Testis (tissue), 2 donors: ENCODE measurements at regions not wholly inside any gene's neighbourhood (a gene's known extent, or its start where the extent isn't known, plus 50 kb on each side); places are given as distances from the start of the nearest gene placed in this dataset.

Experiments
- DNase-seq: peaks from one replicate; pipeline ENCODE4 v3.0.0-alpha.2; 2019
- H3K27ac ChIP-seq, 2 donors: fragments of 200-600 bp; sonication (generic); one replicate each; pipeline ENCODE4 v1.5.1; 2019
- H3K27me3 ChIP-seq: fragments of 200-600 bp; sonication (generic); one replicate; pipeline ENCODE4 v1.5.1; 2019
- H3K36me3 ChIP-seq: fragments of 200-600 bp; sonication (generic); one replicate; pipeline ENCODE4 v1.5.1; 2017; ENCODE audit warnings: low read depth; ENCODE audit errors: missing control alignments
- H3K4me1 ChIP-seq: fragments of 200-600 bp; sonication (generic); one replicate; pipeline ENCODE4 v1.5.1; 2019
- H3K4me3 ChIP-seq, 2 donors: fragments of 200-600 bp; sonication (generic); one replicate each; pipeline ENCODE4 v1.5.1; 2017 to 2019
- H3K9me3 ChIP-seq: fragments of 200-600 bp; sonication (generic); one replicate; pipeline ENCODE4 v1.5.1; 2017
- CTCF ChIP-seq, 3 experiments: fragments of 450-650 bp in 2 of 3; fragments of 200-600 bp in 1 of 3; sonication (generic) in 1 of 3; IDR thresholded peaks; one replicate each; pipeline ENCODE4 v1.5.1; 2016 to 2019; ENCODE audit warnings: antibody characterized with exemption in 3 of 3, mild to moderate bottlenecking in 2 of 3, moderate library complexity in 1 of 3
- POLR2A ChIP-seq: fragments of 450-650 bp; IDR thresholded peaks from one replicate; pipeline ENCODE4 v1.6.1; 2017; ENCODE audit warnings: antibody characterized with exemption, mild to moderate bottlenecking, moderate library complexity
- WGBS, 2 donors: methylation state at CpG; one replicate each; pipeline ENCODE4 v1.1.5; 2018; 5-methylcytosine and 5-hydroxymethylcytosine counted together
- intact Hi-C: fragments of 100-400 bp; cut with DNase I; formaldehyde crosslinking; loops from one replicate; pipeline ENCODE4 v1.15.1; 2023; ENCODE audit warnings: low total_unique reads

GRCh38 chr1:165010418-165011070, 346.0 kb downstream of the LMX1A start:
- H3K9me3 ChIP-seq: no peaks in the 10 kb centered on the region
- H3K27ac ChIP-seq: no peak overlapping the region
- no peak overlapping the region for H3K4me3 ChIP-seq
- no peaks in the 10 kb centered on the region for H3K4me1 ChIP-seq
- 56 to 57% methylated on average over 3 of the region's 3 CpGs for WGBS, 2 donors
- no peaks in the 10 kb centered on the region for H3K27me3 ChIP-seq
- DNase-seq: no peak
- TF ChIP-seq CTCF (IDR thresholded peaks at IDR 0.05): no peak
- TF ChIP-seq POLR2A: no peak
- no peaks in the 10 kb centered on the region for H3K36me3 ChIP-seq
- intact Hi-C loops: no loop called here

GRCh38 chr1:165006831-165007230, 349.7 kb downstream of the LMX1A start:
- H3K4me3 ChIP-seq: no peak overlapping the region
- no peaks in the 10 kb centered on the region for H3K36me3 ChIP-seq
- TF ChIP-seq CTCF (IDR thresholded peaks at IDR 0.05) (no peak), POLR2A (no peak)
- 51 to 52% methylated on average over 7 of the region's 7 CpGs for WGBS, 2 donors
- no peaks in the 10 kb centered on the region for H3K4me1 ChIP-seq
- intact Hi-C loops: no loop called here
- H3K27ac ChIP-seq: no peak overlapping the region
- H3K9me3 ChIP-seq: no peaks in the 10 kb centered on the region
- DNase-seq: no peak
- no peaks in the 10 kb centered on the region for H3K27me3 ChIP-seq

GRCh38 chr1:164999146-164999545, 357.4 kb downstream of the LMX1A start:
- H3K9me3 ChIP-seq: no peaks in the 10 kb centered on the region

GRCh38 chr1:164991763-164992314, 364.7 kb downstream of the LMX1A start:
- no peak overlapping the region for H3K27ac ChIP-seq
- no peak for TF ChIP-seq POLR2A
- WGBS, 2 donors: 77 to 80% methylated on average over 6 of the region's 6 CpGs
- intact Hi-C loops: no loop called here
- DNase-seq: no peak
- no peaks in the 10 kb centered on the region for H3K36me3 ChIP-seq
- H3K4me3 ChIP-seq: no peak overlapping the region
- H3K27me3 ChIP-seq: no peaks in the 10 kb centered on the region
- H3K4me1 ChIP-seq: no peaks in the 10 kb centered on the region
- H3K9me3 ChIP-seq: no peaks in the 10 kb centered on the region

More at GRCh38 chr1:164999146-164999545, 357.4 kb downstream of the LMX1A start:
- TF ChIP-seq POLR2A: no peak
- no peak for TF ChIP-seq CTCF (IDR thresholded peaks at IDR 0.05)
- WGBS, 2 donors: 64 to 65% methylated on average over 5 of the region's 5 CpGs
- Histone ChIP-seq H3K36me3 (no peaks in the 10 kb centered on the region), H3K27ac (no peak overlapping the region), H3K27me3 (no peaks in the 10 kb centered on the region), H3K4me1 (no peaks in the 10 kb centered on the region), H3K4me3 (no peak overlapping the region)
- intact Hi-C loops: no loop called here
- no peak for DNase-seq

GRCh38 chr1:164983023-164983650, 373.4 kb downstream of the LMX1A start:
- Histone ChIP-seq H3K9me3 (no peaks in the 10 kb centered on the region), H3K4me3 (no peak overlapping the region), H3K4me1 (no peaks in the 10 kb centered on the region), H3K27ac (no peak overlapping the region), H3K27me3 (no peaks in the 10 kb centered on the region), H3K36me3 (no peaks in the 10 kb centered on the region)
- 65 to 77% methylated on average over 3 of the region's 3 CpGs for WGBS, 2 donors
- TF ChIP-seq CTCF (IDR thresholded peaks at IDR 0.05) (no peak), POLR2A (no peak)
- intact Hi-C loops: no loop called here
- no peak for DNase-seq
